Stomach (tissue), 4 donors: ENCODE measurements at regions not wholly inside any gene's neighbourhood (a gene's known extent, or its start where the extent isn't known, plus 50 kb on each side); places are given as distances from the start of the nearest gene placed in this dataset.

Experiments
- EP300 ChIP-seq: sonication (generic); formaldehyde crosslinking; IDR thresholded peaks from one replicate; pipeline ENCODE4 v1.6.1; 2017; ENCODE audit warnings: antibody characterized with exemption
- POLR2A ChIP-seq, 4 donors: fragments of 450-650 bp; IDR thresholded peaks; one replicate each; pipeline ENCODE4 v1.6.1; 2016; ENCODE audit warnings: antibody characterized with exemption in 4 of 4, control low read depth in 2 of 4, mild to moderate bottlenecking in 1 of 4, moderate library complexity in 1 of 4

GRCh38 chr1:235022341-235022980 lies 106.2 kb downstream of the TOMM20 start:
- TF ChIP-seq POLR2A (IDR thresholded peaks at IDR 0.05), result no peak
- no peak for TF ChIP-seq EP300
